Progenitor cell of endocrine pancreas (in vitro differentiated cells): ENCODE measurements at regions not wholly inside any gene's neighbourhood (a gene's known extent, or its start where the extent isn't known, plus 50 kb on each side); places are given as distances from the start of the nearest gene placed in this dataset.
"Not testable (repeated sequence)": the region's sequence is repeated elsewhere in the genome, so short reads cannot be mapped to it uniquely, and the experiment has no call there.

Experiments
- DNase-seq: peaks from one replicate; pipeline ENCODE4 v3.0.0; 2021; ENCODE audit warnings: low spot score; ENCODE audit not compliant: unreplicated experiment
- H3K27ac Mint-ChIP-seq: 2 replicates; pipeline ENCODE4 v1.8.0; 2021; ENCODE audit warnings: mild to moderate bottlenecking, moderate library complexity, mixed read lengths
- H3K27me3 Mint-ChIP-seq: 2 replicates; pipeline ENCODE4 v1.8.0; 2021; ENCODE audit warnings: mixed read lengths
- H3K36me3 Mint-ChIP-seq: 2 replicates; pipeline ENCODE4 v1.8.0; 2022; ENCODE audit warnings: mixed read lengths; ENCODE audit not compliant: insufficient read depth
- H3K4me1 Mint-ChIP-seq: 2 replicates; pipeline ENCODE4 v1.8.0; 2021; ENCODE audit warnings: low read depth, mixed read lengths
- H3K4me3 Mint-ChIP-seq: 2 replicates; pipeline ENCODE4 v1.8.0; 2021; ENCODE audit warnings: low read depth, mild to moderate bottlenecking, moderate library complexity, mixed read lengths
- H3K9me3 Mint-ChIP-seq: 2 replicates; pipeline ENCODE4 v1.8.0; 2021; ENCODE audit warnings: low read depth, mixed read lengths
- CTCF ChIP-seq: fragments of 200-600 bp; sonication (generic); IDR thresholded peaks from one replicate; pipeline ENCODE4 v1.5.0; 2021; ENCODE audit warnings: antibody characterized with exemption, mild to moderate bottlenecking; ENCODE audit not compliant: unreplicated experiment

DNA sequence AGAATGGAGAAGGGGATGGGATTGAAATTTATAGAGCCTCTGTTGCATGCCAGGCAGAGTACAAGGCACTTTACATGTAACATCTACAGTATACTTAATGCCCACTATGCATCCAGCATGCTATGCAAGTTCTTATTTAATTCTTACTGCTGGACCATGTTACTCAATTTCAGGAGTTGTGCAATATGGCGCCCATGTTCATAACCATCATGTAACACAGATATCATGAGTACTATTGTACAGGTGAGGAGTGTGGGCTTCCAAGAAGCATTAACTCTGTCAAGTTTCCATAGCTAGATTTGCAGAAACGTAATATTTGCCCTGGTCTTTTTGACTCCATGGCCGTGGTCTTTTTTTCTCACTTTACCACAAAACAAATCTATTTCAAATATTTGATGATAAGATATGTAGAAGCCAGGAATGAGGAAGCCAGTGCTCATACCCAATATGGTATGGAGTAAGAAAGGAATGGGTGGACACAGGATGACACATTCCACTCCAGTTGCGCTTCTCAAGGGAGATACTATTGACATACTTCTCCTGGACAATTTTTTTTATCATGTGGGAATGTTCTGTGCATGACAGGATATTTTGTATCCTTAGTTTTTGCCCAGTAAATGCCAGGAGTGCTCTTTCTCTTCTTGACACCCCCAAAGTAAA is 191.8 kb downstream of the C12orf75 start:
- Mint-ChIP-seq H3K4me3 (no peak overlapping the region), H3K27me3 (no peaks in the 10 kb centered on the region), H3K9me3 (peaks cover 7% of the 10 kb centered on the region), H3K36me3 (peaks cover 11% of the 10 kb centered on the region), H3K4me1 (peaks cover 4% of the 10 kb centered on the region), H3K27ac (no peak overlapping the region)
- DNase-seq, result no peak
- no peak for TF ChIP-seq CTCF

DNA sequence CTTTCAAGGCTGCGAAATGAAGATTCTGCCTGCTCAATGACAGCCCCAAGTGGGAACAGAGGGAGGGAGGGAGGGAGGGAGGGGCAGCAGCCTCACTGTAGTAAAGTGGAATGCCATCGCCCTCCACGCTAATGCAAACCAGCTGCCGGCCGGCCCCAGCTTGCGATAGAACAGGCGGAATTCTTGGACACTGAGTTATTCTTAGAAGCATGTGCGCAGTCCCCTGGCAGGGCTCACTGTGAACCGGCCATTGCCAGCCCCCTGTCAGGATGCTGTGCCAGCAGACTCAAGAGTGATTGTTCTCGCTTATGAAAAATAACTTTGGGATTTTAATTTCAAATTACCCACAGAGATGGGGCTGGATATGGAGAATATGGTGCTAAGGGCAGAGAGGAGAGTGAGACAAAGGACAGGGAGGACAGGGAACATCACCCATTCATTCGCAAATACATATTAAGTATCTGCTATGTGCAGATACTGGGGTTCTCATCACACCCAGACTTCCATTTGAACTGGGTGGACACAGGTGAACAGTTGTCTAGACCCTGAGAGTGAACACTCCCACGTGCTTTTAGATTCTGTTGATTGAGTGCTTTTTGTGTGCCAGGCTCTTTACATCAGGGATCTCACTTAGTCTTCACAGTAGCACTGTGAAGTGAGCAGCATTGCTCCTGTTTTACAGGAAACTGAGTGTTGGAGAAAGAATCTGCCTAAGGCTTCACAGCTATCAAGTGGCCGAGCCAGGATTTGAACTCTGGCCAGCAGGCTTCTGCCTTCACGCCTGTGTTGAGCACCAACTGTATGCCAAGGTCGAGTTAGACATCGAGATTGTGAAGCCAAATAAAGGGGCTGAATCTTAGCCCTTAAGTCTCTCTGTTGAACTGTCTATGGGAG is 192.9 kb downstream of the C12orf75 start:
- Mint-ChIP-seq H3K36me3 (peaks cover 8% of the 10 kb centered on the region), H3K9me3 (peaks cover 5% of the 10 kb centered on the region), H3K27me3 (no peaks in the 10 kb centered on the region), H3K27ac (no peak overlapping the region), H3K4me3 (no peak overlapping the region), H3K4me1 (peaks cover 4% of the 10 kb centered on the region)
- no peak for TF ChIP-seq CTCF
- no peak for DNase-seq

- Mint-ChIP-seq H3K4me3 (no peak overlapping the region), H3K27me3 (no peaks in the 10 kb centered on the region), H3K27ac (no peak overlapping the region), H3K36me3 (peaks cover 5% of the 10 kb centered on the region), H3K9me3 (peaks cover 3% of the 10 kb centered on the region), H3K4me1 (peaks cover 4% of the 10 kb centered on the region)
- no peak for DNase-seq
- no peak for TF ChIP-seq CTCF
These were observed 194.5 kb downstream of the C12orf75 start for GRCh38 chr12:105524961-105525360.

GRCh38 chr12:105534068-105534467 is 203.6 kb downstream of the C12orf75 start:
- peaks cover 35% of the 10 kb centered on the region for H3K9me3 Mint-ChIP-seq
- no peak overlapping the region for H3K27ac Mint-ChIP-seq
- H3K36me3 Mint-ChIP-seq, result peaks cover 19% of the 10 kb centered on the region
- no peaks in the 10 kb centered on the region for H3K27me3 Mint-ChIP-seq
- no peak for TF ChIP-seq CTCF
- no peak overlapping the region for H3K4me3 Mint-ChIP-seq
- DNase-seq, result no peak
- H3K4me1 Mint-ChIP-seq, result no peaks in the 10 kb centered on the region

GRCh38 chr12:105535033-105535432 is 204.5 kb downstream of the C12orf75 start:
- Mint-ChIP-seq H3K9me3 (peaks cover 35% of the 10 kb centered on the region), H3K36me3 (peaks cover 19% of the 10 kb centered on the region)
- not testable (repeated sequence) for H3K4me1 Mint-ChIP-seq, H3K27me3 Mint-ChIP-seq, H3K4me3 Mint-ChIP-seq, DNase-seq, H3K27ac Mint-ChIP-seq
